H1 (cell line): ENCODE measurements at regions not wholly inside any gene's neighbourhood (a gene's known extent, or its start where the extent isn't known, plus 50 kb on each side); places are given as distances from the start of the nearest gene placed in this dataset.

Experiments
- HDAC2 ChIP-seq, 2 experiments: fragments of 300-600 bp in 1 of 2; sonication (generic) in 1 of 2; IDR thresholded peaks; 2 replicates each; pipeline ENCODE4 v1.6.1; 2011 to 2012; ENCODE audit warnings: low read depth in 2 of 2, low read length in 2 of 2, mild to moderate bottlenecking in 2 of 2, moderate library complexity in 2 of 2, borderline replicate concordance in 1 of 2, inconsistent platforms in 1 of 2

GRCh38 chr5:142422429-142422828 is 97.6 kb upstream of the SPRY4 start (continued):
- TF ChIP-seq HDAC2 (IDR thresholded peaks at IDR 0.05; ENCODE audit: borderline replicate concordance in 1 of 2, low read depth in 2 of 2, low read length in 2 of 2): no peak
